HEK293T (cell line): ENCODE measurements at regions not wholly inside any gene's neighbourhood (a gene's known extent, or its start where the extent isn't known, plus 50 kb on each side); places are given as distances from the start of the nearest gene placed in this dataset.

ENCODE experiments used
- CTCF ChIA-PET: fragments of 350-600 bp; formaldehyde crosslinking; extraction: SDS; loops from one replicate; lab custom pipeline; 2021; ENCODE audit warnings: antibody characterized with exemption, inconsistent platforms; lab: Yijun Ruan, JAX
- POLR2A ChIA-PET: fragments of 350-600 bp; formaldehyde crosslinking; extraction: SDS; loops from one replicate; lab custom pipeline; 2020; ENCODE audit warnings: antibody characterized with exemption, inconsistent platforms; lab: Yijun Ruan, JAX
- DNase-seq: peaks from one replicate; pipeline ENCODE4 v3.0.0; 2012; ENCODE audit warnings: mixed read lengths; ENCODE audit errors: extremely low spot score
- ARNT ChIP-seq: fragments of 450-650 bp; IDR thresholded peaks from 2 replicates; pipeline ENCODE4 v1.6.1; 2017; ENCODE audit warnings: mild to moderate bottlenecking
- BHLHE40 ChIP-seq: fragments of 450-650 bp; IDR thresholded peaks from 2 replicates; pipeline ENCODE4 v1.6.1; 2016; ENCODE audit warnings: mild to moderate bottlenecking, moderate library complexity, borderline replicate concordance
- CTBP1 ChIP-seq: fragments of 450-650 bp; IDR thresholded peaks from 2 replicates; pipeline ENCODE4 v1.6.1; 2016; ENCODE audit warnings: borderline replicate concordance
- ELF4 ChIP-seq: fragments of 450-650 bp; IDR thresholded peaks from 2 replicates; pipeline ENCODE4 v1.6.1; 2017; ENCODE audit warnings: antibody characterized with exemption
- FOXA1 ChIP-seq: fragments of 450-650 bp; IDR thresholded peaks from 2 replicates; pipeline ENCODE4 v1.6.1; 2016; ENCODE audit warnings: mild to moderate bottlenecking
- FOXK2 ChIP-seq: fragments of 450-650 bp; IDR thresholded peaks from 2 replicates; pipeline ENCODE4 v1.6.1; 2016; ENCODE audit warnings: mild to moderate bottlenecking
- FOXM1 ChIP-seq: fragments of 450-650 bp; IDR thresholded peaks from 2 replicates; pipeline ENCODE4 v1.6.1; 2017; ENCODE audit warnings: mild to moderate bottlenecking, borderline replicate concordance
- HDGF ChIP-seq: fragments of 450-650 bp; IDR thresholded peaks from 2 replicates; pipeline ENCODE4 v1.6.1; 2017; ENCODE audit warnings: antibody characterized with exemption, borderline replicate concordance
- L3MBTL2 ChIP-seq: fragments of 450-650 bp; conservative IDR thresholded peaks from 2 replicates; pipeline ENCODE4 v1.6.1; 2016; ENCODE audit warnings: mild to moderate bottlenecking
- LEF1 ChIP-seq: fragments of 450-650 bp; IDR thresholded peaks from 2 replicates; pipeline ENCODE4 v1.6.1; 2017; ENCODE audit warnings: mild to moderate bottlenecking, borderline replicate concordance
- NFRKB ChIP-seq: fragments of 450-650 bp; IDR thresholded peaks from 2 replicates; pipeline ENCODE4 v1.6.1; 2016; ENCODE audit warnings: mild to moderate bottlenecking, moderate library complexity
- SP1 ChIP-seq: fragments of 450-650 bp; IDR thresholded peaks from 2 replicates; pipeline ENCODE4 v1.6.1; 2017
- SUZ12 ChIP-seq: fragments of 450-650 bp; IDR thresholded peaks from 2 replicates; pipeline ENCODE4 v1.6.1; 2016; ENCODE audit warnings: mild to moderate bottlenecking
- TARDBP ChIP-seq: fragments of 450-650 bp; IDR thresholded peaks from 2 replicates; pipeline ENCODE4 v1.6.1; 2016
- ZNF384 ChIP-seq: fragments of 450-650 bp; IDR thresholded peaks from 2 replicates; pipeline ENCODE4 v1.6.1; 2016
- TF ChIP-seq, protein P1 (sequence below): fragments of 450-650 bp; IDR thresholded peaks from 2 replicates; pipeline ENCODE4 v1.6.1; 2016

- TF ChIP-seq NFRKB (no peak), ARNT (no peak), ZNF384 (no peak), FOXA1 (no peak), ELF4 (no peak), TARDBP (no peak), SUZ12 (no peak), BHLHE40 (no peak), SP1 (no peak), HDGF (no peak), CTBP1 (no peak)
- ChIA-PET POLR2A (no interaction called here), CTCF (no interaction called here)
- no peak for DNase-seq
These were observed 313.7 kb upstream of the CADM1 start for GRCh38 chr11:115817844-115818468.

DNA sequence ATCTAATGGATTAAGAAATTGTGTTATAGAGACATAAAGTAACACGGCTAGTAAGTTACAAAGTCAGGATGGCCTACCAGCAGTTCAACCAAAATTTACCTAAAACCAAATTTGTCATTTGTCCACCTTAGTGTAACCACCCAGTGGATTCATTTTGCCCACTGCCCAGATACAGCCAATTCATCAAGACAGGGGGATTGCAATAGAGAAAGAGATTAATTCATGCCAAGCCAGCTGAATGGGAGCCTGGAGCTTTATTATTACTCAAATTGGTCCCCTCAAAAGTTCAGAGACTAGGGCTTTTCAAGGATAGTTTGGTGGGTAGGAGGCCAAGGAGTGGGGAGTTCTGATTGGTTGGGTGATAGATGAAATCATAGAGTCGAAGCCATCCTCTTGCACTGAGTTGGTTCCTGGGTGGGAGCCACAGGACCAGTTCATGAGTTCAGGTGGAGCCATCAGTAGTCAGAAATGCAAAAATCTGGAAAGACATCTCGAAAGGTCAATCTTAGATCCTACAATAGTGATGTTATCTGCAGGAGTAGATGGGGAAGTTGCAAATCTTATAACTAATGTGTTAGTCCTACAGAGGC, 304.2 kb upstream of the CADM1 start:
- CTCF ChIA-PET = no interaction called here
- no peak for TF ChIP-seq SUZ12
- TF ChIP-seq NFRKB = no peak
- TF ChIP-seq SP1 = no peak
- TF ChIP-seq BHLHE40 = no peak
- no peak for TF ChIP-seq CTBP1
- TF ChIP-seq FOXK2 = no peak
- no peak for TF ChIP-seq ELF4
- no peak for TF ChIP-seq TARDBP
- no peak for TF ChIP-seq ARNT
- TF ChIP-seq ZNF384 = no peak
- TF ChIP-seq, protein P1, sequence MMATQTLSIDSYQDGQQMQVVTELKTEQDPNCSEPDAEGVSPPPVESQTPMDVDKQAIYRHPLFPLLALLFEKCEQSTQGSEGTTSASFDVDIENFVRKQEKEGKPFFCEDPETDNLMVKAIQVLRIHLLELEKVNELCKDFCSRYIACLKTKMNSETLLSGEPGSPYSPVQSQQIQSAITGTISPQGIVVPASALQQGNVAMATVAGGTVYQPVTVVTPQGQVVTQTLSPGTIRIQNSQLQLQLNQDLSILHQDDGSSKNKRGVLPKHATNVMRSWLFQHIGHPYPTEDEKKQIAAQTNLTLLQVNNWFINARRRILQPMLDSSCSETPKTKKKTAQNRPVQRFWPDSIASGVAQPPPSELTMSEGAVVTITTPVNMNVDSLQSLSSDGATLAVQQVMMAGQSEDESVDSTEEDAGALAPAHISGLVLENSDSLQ = no peak
- TF ChIP-seq FOXM1 = no peak
- no peak for TF ChIP-seq L3MBTL2
- TF ChIP-seq LEF1 = no peak
- TF ChIP-seq HDGF = no peak
- POLR2A ChIA-PET = no interaction called here
- no peak for DNase-seq

- DNase-seq = no peak
- TF ChIP-seq FOXK2 (no peak), ELF4 (no peak), NFRKB (no peak), BHLHE40 (no peak), ARNT (no peak), LEF1 (no peak), FOXA1 (no peak), ZNF384 (no peak), CTBP1 (no peak), HDGF (no peak), SUZ12 (no peak), SP1 (no peak), L3MBTL2 (no peak)
- TF ChIP-seq, protein P1 = no peak
- POLR2A ChIA-PET = no interaction called here
- CTCF ChIA-PET = no interaction called here
These were observed 301.8 kb upstream of the CADM1 start for GRCh38 chr11:115806056-115806455.

DNA sequence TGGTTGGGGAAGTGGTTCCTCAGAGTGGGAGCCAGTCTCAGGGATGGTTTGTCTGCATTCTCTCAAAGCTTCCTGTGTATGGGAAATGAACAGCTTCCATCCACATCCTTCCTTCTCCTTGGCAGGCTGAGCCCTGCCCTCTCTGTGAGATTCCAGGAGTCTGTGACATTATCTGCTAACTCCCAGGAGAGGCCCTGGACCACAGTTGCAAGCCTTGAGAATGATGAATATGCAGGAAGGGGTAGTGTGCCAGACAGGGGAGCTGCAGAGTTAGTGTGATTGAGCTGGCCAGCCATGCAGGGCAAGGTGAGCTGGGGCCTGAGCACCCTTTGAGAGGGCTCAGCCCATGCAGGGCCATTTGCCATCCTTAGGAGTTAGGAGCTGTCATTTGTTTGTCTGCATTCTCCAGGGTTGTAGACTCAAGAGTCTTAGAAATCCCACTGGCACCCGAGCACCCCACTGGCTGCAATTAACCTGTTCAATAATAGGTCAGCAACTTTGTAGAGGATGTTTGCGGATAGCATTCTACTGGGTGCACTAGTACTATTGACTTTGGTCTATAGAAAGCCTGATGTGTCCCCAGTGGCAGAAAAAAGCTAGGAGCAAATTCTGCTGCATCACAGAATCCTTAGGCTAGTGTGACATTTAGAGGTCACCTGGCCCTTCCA, 299.0 kb upstream of the CADM1 start:
- DNase-seq = no peak
- ChIA-PET CTCF (no interaction called here), POLR2A (no interaction called here)
- TF ChIP-seq HDGF (no peak), ZNF384 (no peak), SP1 (no peak), ELF4 (no peak), ARNT (no peak), SUZ12 (no peak), LEF1 (no peak), L3MBTL2 (no peak), FOXA1 (no peak), FOXM1 (no peak), CTBP1 (no peak), NFRKB (no peak)
- TF ChIP-seq, protein P1 = no peak

DNA sequence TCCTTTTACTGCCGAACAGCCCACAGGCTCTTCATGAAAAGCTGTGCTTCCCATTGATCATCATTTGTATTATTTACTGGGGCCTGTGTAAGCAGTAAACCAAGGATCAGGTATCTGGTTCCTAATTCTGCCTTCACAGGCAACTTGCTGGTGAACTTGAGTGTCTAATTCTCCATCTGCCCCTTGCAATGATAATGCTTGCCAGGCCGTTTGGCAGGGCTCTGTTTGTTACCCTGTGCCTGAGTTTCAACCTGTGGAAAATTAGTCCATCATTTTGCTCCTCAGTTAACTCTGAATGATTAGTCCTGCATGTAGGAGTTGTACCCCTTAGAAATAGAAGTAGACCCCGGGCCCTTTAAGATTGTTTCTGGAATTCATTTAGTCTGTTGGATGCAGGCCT, 298.4 kb upstream of the CADM1 start:
- no peak for TF ChIP-seq TARDBP
- TF ChIP-seq BHLHE40 = no peak
- TF ChIP-seq CTBP1 = no peak
- no peak for TF ChIP-seq FOXA1
- no peak for TF ChIP-seq NFRKB
- TF ChIP-seq HDGF = no peak
- TF ChIP-seq SP1 = no peak
- TF ChIP-seq FOXM1 = no peak
- CTCF ChIA-PET = no interaction called here
- POLR2A ChIA-PET = no interaction called here
- DNase-seq = no peak

DNA sequence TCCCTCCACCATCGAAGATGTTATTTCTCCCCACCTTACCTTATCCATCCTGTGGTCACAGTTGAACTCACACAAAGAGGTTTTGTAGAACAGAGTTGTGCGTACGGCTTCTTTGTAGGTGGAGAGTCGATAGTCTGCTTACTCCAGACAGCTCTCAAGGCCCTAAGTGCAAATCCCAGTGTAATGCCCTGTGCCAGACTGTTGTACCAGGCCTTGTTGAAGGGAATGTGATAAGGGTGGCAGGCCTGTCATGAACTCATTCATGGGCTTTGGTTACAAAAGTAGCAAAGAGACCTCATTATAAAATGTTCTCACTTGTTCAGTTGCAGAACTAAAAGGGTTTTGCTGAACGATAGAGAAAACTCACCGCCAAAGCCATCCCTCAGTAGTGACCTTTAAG, 288.7 kb upstream of the CADM1 start:
- CTCF ChIA-PET = no interaction called here
- POLR2A ChIA-PET = no interaction called here
- no peak for DNase-seq
- TF ChIP-seq NFRKB = no peak
- TF ChIP-seq ZNF384 = no peak
- no peak for TF ChIP-seq ELF4
- no peak for TF ChIP-seq L3MBTL2
- TF ChIP-seq HDGF = no peak
